ENCODE measurements at regions not wholly inside any gene's neighbourhood (a gene's known extent, or its start where the extent isn't known, plus 50 kb on each side); places are given as distances from the start of the nearest gene placed in this dataset.

DNA sequence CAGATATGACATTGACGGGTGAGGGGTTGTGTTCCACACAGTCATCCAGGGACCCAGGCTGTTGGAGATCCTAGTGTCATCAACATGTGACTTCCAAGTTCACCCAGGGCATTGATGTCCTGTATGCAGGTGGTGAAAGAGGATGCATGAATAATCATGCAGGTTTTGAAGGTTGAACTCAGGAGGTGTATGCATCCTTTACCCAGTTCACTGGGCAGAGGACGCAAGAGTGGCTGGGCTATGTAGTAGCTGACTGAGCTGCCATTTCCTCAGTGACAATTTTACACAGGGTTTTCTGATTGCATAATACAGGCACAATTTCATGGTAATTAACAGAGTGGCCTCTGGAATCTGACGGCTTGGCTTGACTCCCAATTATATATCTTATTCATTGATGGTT lies 323.0 kb downstream of the HS3ST1 start:
- TF ChIP-seq, protein P1, sequence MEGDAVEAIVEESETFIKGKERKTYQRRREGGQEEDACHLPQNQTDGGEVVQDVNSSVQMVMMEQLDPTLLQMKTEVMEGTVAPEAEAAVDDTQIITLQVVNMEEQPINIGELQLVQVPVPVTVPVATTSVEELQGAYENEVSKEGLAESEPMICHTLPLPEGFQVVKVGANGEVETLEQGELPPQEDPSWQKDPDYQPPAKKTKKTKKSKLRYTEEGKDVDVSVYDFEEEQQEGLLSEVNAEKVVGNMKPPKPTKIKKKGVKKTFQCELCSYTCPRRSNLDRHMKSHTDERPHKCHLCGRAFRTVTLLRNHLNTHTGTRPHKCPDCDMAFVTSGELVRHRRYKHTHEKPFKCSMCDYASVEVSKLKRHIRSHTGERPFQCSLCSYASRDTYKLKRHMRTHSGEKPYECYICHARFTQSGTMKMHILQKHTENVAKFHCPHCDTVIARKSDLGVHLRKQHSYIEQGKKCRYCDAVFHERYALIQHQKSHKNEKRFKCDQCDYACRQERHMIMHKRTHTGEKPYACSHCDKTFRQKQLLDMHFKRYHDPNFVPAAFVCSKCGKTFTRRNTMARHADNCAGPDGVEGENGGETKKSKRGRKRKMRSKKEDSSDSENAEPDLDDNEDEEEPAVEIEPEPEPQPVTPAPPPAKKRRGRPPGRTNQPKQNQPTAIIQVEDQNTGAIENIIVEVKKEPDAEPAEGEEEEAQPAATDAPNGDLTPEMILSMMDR (IDR thresholded peaks at IDR 0.05): no peak
- Mint-ChIP-seq H3K36me3 (ENCODE audit: unreplicated experiment) (no peaks in the 10 kb centered on the region), H3K4me3 (ENCODE audit: unreplicated experiment) (no peak overlapping the region), H3K9me3 (ENCODE audit: unreplicated experiment) (peaks cover 3% of the 10 kb centered on the region), H3K4me1 (ENCODE audit: unreplicated experiment) (no peaks in the 10 kb centered on the region), H3K27me3 (ENCODE audit: unreplicated experiment) (no peaks in the 10 kb centered on the region), H3K27ac (ENCODE audit: unreplicated experiment) (no peak overlapping the region)
- DNase-seq (ENCODE audit: extremely low spot score, unreplicated experiment): no peak

DNA sequence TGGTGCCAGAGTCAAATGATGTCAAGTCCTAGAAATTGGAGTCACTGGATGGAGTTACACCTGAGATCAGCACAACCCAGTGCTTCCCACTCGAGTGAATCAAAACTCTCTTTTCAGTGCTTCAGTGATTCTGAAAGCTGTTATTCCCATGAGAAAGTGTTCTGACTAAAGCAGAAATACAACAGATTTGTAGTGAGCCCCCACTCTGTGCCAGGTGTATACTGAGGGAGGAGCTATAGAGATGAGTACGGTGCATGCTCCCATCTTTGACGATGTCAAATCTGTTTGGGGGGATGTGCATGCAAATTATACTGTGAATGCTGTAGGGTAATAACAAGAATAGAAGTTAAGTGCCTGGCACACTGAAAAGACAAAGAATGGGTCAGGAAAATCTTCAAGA lies 330.2 kb downstream of the HS3ST1 start:
- Mint-ChIP-seq H3K4me1 (ENCODE audit: unreplicated experiment) (no peaks in the 10 kb centered on the region), H3K27me3 (ENCODE audit: unreplicated experiment) (no peaks in the 10 kb centered on the region), H3K27ac (ENCODE audit: unreplicated experiment) (no peak overlapping the region), H3K36me3 (ENCODE audit: unreplicated experiment) (no peaks in the 10 kb centered on the region), H3K9me3 (ENCODE audit: unreplicated experiment) (no peaks in the 10 kb centered on the region), H3K4me3 (ENCODE audit: unreplicated experiment) (no peak overlapping the region)
- TF ChIP-seq, protein P1 (IDR thresholded peaks at IDR 0.05): no peak
- no peak for DNase-seq (ENCODE audit: extremely low spot score, unreplicated experiment)

DNA sequence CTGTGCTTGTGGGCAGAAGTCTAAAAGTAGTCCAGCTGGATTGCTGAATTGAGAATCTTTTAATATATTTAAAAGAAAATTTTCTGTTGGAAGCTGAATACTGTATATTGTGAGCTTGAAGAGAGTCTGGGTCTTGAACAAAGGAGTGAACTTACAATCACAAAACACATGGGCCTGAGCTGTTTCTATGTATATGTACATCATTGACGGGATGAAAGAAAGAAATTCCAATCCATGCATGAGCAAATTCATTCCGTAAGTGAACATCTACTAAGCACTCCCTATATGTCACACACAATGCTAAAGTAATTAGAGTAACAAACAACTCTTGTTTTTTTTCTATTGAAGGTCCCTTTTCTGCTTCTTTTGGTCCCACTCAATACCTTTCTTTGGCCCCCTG lies 331.0 kb downstream of the HS3ST1 start:
- H3K27me3 Mint-ChIP-seq (ENCODE audit: unreplicated experiment): no peaks in the 10 kb centered on the region
- TF ChIP-seq, protein P1 (IDR thresholded peaks at IDR 0.05): no peak
- H3K36me3 Mint-ChIP-seq (ENCODE audit: unreplicated experiment): no peaks in the 10 kb centered on the region
- no peaks in the 10 kb centered on the region for H3K4me1 Mint-ChIP-seq (ENCODE audit: unreplicated experiment)
- H3K9me3 Mint-ChIP-seq (ENCODE audit: unreplicated experiment): no peaks in the 10 kb centered on the region
- H3K4me3 Mint-ChIP-seq (ENCODE audit: unreplicated experiment): no peak overlapping the region
- H3K27ac Mint-ChIP-seq (ENCODE audit: unreplicated experiment): no peak overlapping the region
- DNase-seq (ENCODE audit: extremely low spot score, unreplicated experiment): no peak

DNA sequence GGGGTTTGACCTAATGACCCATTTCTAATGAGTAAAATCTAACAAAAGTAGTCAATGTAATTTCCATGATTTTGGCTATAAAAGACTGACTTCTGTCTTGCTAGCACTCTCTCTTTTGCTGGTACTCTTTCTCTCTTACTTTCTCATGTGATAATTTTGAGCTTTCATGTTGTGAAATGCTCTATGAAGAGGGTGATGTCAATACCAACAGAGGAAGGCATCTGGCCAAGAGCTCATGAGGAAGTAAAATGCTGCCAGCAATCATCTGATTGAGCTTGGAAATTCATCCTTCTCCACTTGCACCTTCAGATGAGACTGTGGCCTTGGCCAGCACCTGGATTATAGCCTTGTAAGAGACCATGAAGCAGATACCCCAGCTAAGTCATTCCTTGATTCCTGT lies 347.7 kb downstream of the HS3ST1 start:
- Mint-ChIP-seq H3K4me3 (ENCODE audit: unreplicated experiment) (no peak overlapping the region), H3K9me3 (ENCODE audit: unreplicated experiment) (peaks cover 8% of the 10 kb centered on the region), H3K4me1 (ENCODE audit: unreplicated experiment) (no peaks in the 10 kb centered on the region), H3K27me3 (ENCODE audit: unreplicated experiment) (no peaks in the 10 kb centered on the region), H3K36me3 (ENCODE audit: unreplicated experiment) (no peaks in the 10 kb centered on the region), H3K27ac (ENCODE audit: unreplicated experiment) (no peak overlapping the region)
- TF ChIP-seq, protein P1 (IDR thresholded peaks at IDR 0.05): no peak
- DNase-seq (ENCODE audit: extremely low spot score, unreplicated experiment): no peak

DNA sequence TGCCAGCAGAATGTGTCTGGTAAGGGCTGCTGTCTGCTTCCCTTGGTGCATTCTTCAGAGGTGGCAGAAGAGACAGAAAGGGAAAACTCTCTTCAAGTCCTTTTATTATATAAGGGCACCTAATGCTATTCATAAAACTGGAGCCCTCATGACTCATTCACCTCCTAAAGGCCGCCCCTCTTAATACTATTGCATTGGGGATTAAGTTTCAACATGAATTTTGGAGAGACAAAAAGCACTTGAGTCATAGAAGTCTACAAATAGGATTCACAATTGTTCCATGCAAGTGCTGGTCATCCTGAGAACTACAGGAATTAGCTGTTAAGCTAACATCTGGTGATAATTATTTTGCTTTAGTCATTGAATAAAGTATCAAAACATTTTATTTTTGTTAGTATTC lies 349.5 kb downstream of the HS3ST1 start:
- no peaks in the 10 kb centered on the region for H3K36me3 Mint-ChIP-seq (ENCODE audit: unreplicated experiment)
- H3K4me1 Mint-ChIP-seq (ENCODE audit: unreplicated experiment): no peaks in the 10 kb centered on the region
- TF ChIP-seq, protein P1 (IDR thresholded peaks at IDR 0.05): no peak
- H3K9me3 Mint-ChIP-seq (ENCODE audit: unreplicated experiment): peaks cover 8% of the 10 kb centered on the region
- no peak overlapping the region for H3K27ac Mint-ChIP-seq (ENCODE audit: unreplicated experiment)
- H3K27me3 Mint-ChIP-seq (ENCODE audit: unreplicated experiment): no peaks in the 10 kb centered on the region
- DNase-seq (ENCODE audit: extremely low spot score, unreplicated experiment): no peak
- H3K4me3 Mint-ChIP-seq (ENCODE audit: unreplicated experiment): no peak overlapping the region
